ENCODE measurements at regions not wholly inside any gene's neighbourhood (a gene's known extent, or its start where the extent isn't known, plus 50 kb on each side); places are given as distances from the start of the nearest gene placed in this dataset.

DNA sequence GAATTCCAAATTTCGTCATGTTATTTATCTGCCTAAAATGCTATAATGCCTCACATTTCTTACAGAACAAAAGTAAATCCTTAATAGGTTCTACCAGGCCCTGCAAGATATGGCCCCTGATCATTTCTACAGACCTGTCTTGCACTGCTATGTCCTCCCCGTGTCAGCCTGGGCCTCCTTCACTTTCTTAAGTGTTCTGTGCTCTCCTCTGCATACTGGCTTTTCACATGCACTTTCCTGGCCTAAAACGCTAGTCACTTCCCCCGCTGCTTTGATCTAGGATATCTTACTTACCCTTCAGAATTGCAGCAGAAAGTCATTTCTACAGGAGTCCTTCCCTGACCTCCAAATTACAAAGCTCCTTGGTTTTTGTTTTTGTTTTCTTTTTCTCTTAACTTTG lies 551.3 kb downstream of the NSUN3 start:
- TF ChIP-seq, protein P1, sequence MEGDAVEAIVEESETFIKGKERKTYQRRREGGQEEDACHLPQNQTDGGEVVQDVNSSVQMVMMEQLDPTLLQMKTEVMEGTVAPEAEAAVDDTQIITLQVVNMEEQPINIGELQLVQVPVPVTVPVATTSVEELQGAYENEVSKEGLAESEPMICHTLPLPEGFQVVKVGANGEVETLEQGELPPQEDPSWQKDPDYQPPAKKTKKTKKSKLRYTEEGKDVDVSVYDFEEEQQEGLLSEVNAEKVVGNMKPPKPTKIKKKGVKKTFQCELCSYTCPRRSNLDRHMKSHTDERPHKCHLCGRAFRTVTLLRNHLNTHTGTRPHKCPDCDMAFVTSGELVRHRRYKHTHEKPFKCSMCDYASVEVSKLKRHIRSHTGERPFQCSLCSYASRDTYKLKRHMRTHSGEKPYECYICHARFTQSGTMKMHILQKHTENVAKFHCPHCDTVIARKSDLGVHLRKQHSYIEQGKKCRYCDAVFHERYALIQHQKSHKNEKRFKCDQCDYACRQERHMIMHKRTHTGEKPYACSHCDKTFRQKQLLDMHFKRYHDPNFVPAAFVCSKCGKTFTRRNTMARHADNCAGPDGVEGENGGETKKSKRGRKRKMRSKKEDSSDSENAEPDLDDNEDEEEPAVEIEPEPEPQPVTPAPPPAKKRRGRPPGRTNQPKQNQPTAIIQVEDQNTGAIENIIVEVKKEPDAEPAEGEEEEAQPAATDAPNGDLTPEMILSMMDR (IDR thresholded peaks at IDR 0.05; ENCODE audit: low read depth, low read length, poor library complexity, severe bottlenecking), result no peak
- TF ChIP-seq EZH2phosphoT487 (IDR thresholded peaks at IDR 0.05; ENCODE audit: borderline replicate concordance, low read length), result no peak

Data from DOHH2 (cell line).